GM18498 (cell line): ENCODE measurements at regions not wholly inside any gene's neighbourhood (a gene's known extent, or its start where the extent isn't known, plus 50 kb on each side); places are given as distances from the start of the nearest gene placed in this dataset.
"Not testable (repeated sequence)": the region's sequence is repeated elsewhere in the genome, so short reads cannot be mapped to it uniquely, and the experiment has no call there.

ENCODE experiments used
- ATAC-seq: cut with Tn5 transposase; IDR thresholded peaks from one replicate; pipeline ENCODE4 v1.9.1; 2021; ENCODE audit warnings: mild to moderate bottlenecking, moderate library complexity; ENCODE audit not compliant: unreplicated experiment

DNA sequence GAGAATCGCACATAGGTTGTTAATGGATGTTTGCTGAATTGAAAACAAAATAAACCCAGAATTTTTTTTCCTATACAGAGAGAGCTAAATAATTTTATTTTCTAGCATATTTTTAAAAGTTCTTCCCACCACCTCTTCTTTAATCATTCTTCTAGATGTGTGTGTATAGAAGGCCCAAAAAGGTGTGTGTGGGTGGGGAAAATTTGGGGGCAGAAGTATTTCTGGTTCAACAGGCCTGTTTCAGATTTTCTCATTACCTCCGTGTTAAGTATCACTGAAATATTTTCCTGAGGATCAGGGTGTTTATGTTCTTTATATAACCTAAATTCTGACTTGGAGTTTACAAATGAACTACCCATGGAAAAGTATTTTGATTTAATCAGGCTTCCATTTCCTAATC lies 144.2 kb upstream of the ZNF804B start:
- no peak for ATAC-seq

DNA sequence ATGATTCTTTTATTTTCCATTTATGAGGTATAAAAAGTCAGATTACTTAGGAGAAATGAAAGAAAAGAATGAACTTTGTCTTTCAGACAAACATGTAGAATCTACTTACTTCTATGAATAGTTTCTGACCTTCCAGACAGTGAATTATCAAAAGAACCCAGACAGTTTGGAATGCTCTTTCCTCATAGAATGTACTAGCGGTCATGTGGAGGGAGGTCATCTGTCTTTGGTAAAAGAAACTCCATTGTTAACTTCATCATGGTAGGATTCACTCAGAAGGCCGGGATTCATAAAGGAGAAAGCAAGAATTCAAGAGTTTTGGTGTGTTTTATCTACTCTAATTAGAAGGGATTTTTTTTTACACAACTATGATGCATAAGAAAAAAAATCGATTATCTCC lies 144.8 kb upstream of the ZNF804B start:
- no peak for ATAC-seq

DNA sequence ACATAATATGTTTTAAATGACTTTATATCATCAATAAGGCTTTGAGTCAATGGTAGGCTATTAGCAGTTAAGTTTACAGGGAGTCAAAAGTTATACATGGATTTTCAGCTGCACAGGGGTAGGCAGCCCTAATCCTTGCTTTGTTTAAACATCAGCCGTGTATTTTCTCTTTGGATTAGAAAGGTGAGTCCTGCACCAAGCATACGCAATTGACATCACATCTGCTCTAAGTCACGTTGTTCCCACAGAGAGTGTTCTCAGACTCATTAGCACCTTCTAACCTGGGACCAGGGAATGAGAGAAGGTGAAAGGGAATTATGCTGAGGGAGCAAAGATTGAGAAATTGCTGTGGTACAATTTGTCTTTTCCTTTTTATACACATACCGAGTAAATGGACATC lies 148.6 kb upstream of the ZNF804B start:
- no peak for ATAC-seq

DNA sequence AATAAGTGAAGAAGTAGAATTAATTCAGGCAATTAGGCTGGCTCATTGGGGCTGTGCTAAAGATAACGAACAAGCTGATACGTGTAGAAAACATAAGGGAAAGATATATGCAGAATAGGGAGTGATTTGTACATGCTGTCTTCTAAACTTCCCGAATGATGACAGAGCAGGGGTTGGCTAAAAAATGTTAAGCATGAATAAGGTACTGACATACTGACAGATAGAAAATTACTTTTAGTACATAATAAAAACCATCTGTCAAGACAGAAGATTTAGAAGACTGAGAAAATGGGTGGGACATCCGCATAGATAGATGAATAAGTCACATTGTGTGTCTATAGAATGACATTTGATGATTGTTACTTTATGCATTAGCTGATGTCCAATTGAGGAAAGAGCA lies 158.8 kb upstream of the ZNF804B start:
- ATAC-seq: no peak

GRCh38 chr7:88599528-88599927 lies 160.0 kb upstream of the ZNF804B start:
- no peak for ATAC-seq

GRCh38 chr7:88597941-88598425 lies 161.5 kb upstream of the ZNF804B start:
- ATAC-seq: no peak

DNA sequence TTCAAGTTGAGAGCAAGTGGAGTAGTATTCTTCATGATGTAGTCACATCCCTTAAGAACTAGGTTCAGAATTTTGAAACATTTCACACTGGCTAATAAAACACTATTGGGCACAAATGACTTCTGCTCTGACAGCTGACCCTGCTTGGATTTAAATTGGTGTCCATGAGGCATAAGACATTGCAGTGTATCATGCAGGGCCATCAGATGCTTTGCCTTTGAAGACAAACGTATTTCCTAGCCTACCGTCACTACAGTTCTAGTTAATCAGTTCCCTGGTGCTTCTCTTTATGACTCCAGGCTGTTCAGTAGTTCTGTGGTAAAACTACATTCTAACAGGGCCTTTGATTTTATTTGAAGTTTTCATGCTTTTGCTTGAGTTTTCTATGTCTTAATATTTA lies 168.5 kb upstream of the ZNF804B start:
- no peak for ATAC-seq

GRCh38 chr7:88589927-88590326 lies 169.6 kb upstream of the ZNF804B start:
- ATAC-seq: no peak

DNA sequence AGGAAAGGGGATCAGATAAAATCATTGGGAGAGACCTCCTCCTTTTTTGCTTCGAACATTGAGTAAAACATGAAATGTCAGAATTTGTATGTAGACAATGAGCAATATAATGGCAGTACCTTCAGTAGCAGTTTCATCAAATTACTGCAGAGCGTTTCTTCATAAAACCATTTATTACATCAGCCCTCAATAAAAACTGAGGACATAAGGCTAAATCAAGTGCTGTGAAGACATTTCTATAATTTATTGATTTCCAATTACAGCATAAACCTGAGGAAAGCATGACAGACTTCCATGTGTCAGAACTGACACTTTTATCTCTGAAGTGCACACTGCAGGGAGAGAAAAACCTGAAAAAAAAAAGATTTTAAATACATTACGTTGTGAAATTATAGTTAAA lies 172.6 kb upstream of the ZNF804B start:
- ATAC-seq: no peak

- ATAC-seq: no peak
Measured at GRCh38 chr7:88586219-88586618, 173.3 kb upstream of the ZNF804B start.

GRCh38 chr7:88576720-88577119 lies 182.8 kb upstream of the ZNF804B start:
- ATAC-seq: no peak

DNA sequence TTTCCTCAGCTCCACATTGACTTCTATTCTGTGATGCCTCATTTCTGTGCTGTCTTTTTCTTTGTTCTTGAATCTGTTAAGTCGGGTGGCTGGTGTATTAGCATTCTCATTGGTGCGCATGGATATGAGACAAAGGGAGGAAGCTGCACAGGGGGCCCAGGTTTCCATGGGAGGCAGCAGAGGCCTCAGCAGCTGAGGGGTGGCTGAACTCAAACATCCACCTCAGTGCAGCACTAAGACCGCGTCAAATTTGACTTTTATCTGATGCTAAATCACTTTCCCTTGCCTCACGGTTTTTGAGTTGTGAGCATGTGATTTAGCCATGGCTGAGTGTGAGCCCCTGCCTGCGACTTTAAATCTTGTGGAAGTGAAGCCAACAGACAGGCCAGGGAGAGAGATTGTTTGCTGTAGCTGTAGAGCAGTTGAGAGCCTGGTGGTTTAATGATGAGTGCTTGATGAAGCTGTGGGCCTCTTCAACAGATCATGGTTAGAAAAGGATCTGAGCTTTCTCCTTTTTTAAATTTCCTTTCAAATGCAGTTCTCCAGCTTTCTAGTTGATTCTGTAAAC lies 193.3 kb upstream of the ZNF804B start:
- no peak for ATAC-seq

DNA sequence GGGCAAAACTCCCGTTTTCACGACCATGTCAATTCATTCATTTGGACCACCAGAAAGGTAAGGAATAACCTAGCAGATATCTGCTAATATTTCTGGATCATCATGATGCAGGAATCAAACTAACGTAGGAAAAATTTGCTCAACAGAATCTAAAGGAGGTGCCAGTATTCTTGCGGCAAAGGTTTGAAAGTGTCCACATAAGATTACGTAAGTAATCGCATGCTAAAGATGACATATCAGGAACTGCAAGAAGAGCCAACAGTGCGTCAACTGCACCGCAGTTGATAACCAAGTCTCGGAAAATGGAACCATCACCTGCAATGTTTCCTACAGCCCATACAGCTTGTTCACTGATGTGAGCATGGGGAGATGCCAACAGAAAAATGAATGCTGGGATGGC lies 194.1 kb upstream of the ZNF804B start:
- ATAC-seq: no peak

DNA sequence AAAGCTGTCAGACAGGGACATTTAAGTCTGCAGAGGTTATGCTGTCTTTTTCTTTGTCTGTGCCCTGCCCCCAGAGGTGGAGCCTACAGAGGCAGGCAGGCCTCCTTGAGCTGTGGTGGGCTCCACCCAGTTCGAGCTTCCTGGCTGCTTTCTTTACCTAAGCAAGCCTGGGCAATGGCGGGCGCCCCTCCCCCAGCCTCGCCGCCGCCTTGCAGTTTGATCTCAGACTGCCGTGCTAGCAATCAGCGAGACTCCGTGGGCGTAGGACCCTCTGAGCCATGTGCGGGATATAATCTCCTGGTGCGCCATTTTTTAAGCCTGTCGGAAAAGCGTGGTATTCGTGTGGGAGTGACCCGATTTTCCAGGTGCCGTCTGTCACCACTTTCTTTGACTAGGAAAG lies 203.1 kb upstream of the ZNF804B start:
- ATAC-seq: not testable (repeated sequence)

DNA sequence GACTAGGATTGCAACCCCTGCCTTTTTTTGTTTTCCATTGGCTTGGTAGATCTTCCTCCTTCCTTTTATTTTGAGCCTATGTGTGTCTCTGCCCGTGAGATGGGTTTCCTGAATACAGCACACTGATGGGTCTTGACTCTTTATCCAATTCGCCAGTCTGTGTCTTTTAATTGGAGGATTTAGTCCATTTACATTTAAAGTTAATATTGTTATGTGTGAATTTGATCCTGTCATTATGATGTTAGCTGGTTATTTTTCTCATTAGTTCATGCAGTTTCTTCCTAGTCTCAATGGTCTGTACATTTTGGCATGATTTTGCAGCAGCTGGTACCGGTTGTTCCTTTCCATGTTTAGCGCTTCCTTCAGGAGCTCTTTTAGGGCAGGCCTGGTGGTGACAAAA lies 204.7 kb upstream of the ZNF804B start:
- ATAC-seq: not testable (repeated sequence)

GRCh38 chr7:88548399-88548798 lies 211.1 kb upstream of the ZNF804B start:
- no peak for ATAC-seq

DNA sequence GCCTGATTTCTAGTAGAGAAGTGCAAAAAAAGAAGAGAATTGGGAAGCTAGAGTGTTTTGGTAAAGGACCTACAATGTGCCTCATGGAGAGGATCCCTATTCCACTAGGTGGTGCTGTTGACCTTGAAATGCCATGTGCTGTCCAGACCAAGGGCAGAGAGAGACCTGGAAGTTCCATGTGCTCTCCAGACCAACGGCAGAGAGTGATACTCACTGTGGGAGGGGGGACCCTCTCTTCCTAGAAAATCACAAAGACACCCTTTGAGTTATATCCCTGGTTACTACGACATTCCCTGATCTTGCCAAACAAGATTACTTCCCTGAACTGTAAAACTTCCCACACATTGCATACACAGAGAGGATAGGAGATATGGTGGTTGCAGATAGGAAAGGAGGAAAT lies 212.7 kb upstream of the ZNF804B start:
- ATAC-seq: no peak

GRCh38 chr7:88545663-88546062 lies 213.8 kb upstream of the ZNF804B start:
- ATAC-seq: no peak

DNA sequence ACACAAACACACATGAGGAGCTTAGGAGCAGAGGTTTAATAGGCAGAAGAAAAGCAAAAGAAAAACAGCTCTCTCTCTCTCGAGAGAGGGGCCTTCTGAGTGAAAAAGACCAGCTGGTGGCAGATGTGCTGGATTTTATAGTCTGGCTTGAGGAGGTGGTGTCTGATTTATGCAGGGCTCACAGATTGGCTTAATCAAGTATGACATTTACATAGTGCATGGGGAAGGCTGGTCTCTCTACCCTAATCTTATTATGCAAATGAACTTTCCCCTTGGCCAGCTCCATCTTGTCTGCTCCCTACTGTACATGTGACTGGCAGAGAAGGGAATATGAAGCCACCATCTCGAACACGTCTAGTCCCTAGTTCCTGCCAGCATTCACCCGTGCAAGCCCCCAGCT lies 219.5 kb upstream of the ZNF804B start:
- no peak for ATAC-seq

GRCh38 chr7:88539518-88539917 lies 220.0 kb upstream of the ZNF804B start:
- ATAC-seq: no peak

- ATAC-seq: no peak
Measured at GRCh38 chr7:88523645-88524044, 217.0 kb upstream of the STEAP4 start.

- no peak for ATAC-seq
Measured at GRCh38 chr7:88522771-88523293, 216.1 kb upstream of the STEAP4 start.

DNA sequence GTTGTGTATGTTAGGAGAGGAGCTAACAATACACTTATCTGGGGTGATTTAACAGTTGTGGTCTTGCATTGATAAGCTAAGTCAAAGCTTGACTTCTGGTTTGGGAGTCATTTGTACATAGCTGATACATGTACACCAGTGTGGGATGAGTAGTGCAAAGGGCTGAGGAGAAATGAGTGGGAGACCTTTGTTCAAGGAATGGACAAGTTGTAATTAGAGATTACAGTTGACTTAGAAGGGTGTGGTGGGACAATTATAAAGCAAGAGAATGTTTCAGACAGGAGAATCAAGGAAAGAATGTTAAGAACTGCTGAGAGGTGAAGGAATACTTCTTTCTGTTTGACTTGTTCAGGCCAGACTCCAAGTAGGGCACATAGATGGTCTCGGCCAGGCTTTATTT lies 209.7 kb upstream of the STEAP4 start:
- no peak for ATAC-seq
